Cardiac muscle cell (in vitro differentiated cells and primary cell): ENCODE measurements at regions not wholly inside any gene's neighbourhood (a gene's known extent, or its start where the extent isn't known, plus 50 kb on each side); places are given as distances from the start of the nearest gene placed in this dataset.

Source experiments
- DNase-seq, 2 donors: peaks; one replicate each; pipeline versions ENCODE4 v3.0.0 to v3.0.0-alpha.2; 2010 to 2017; ENCODE audit warnings: low read depth in 1 of 2, low spot score in 1 of 2
- H3K27ac ChIP-seq: fragments of 200-600 bp; sonication (generic); 2 replicates; pipeline ENCODE4 v1.5.1; 2016
- H3K27me3 ChIP-seq: fragments of 200-600 bp; sonication (generic); 2 replicates; pipeline ENCODE4 v1.6.0; 2016; ENCODE audit warnings: control low read depth
- H3K36me3 ChIP-seq: fragments of 200-600 bp; sonication (generic); 2 replicates; pipeline ENCODE4 v1.5.1; 2016; ENCODE audit warnings: control low read depth
- H3K4me1 ChIP-seq: fragments of 200-600 bp; sonication (generic); 2 replicates; pipeline ENCODE4 v1.8.1; 2017; ENCODE audit warnings: low read depth, mild to moderate bottlenecking, mixed run types
- H3K4me3 ChIP-seq: fragments of 200-600 bp; sonication (generic); 2 replicates; pipeline ENCODE4 v1.5.1; 2016; ENCODE audit warnings: mild to moderate bottlenecking
- H3K9me3 ChIP-seq: fragments of 200-600 bp; sonication (generic); 2 replicates; pipeline ENCODE4 v1.5.1; 2017; ENCODE audit warnings: low read depth, mild to moderate bottlenecking, control low read depth
- CTCF ChIP-seq: IDR thresholded peaks from 2 replicates; pipeline ENCODE4 v1.5.1; 2012; ENCODE audit warnings: low read depth, mild to moderate bottlenecking, low read length

- H3K9me3 ChIP-seq = no peaks in the 10 kb centered on the region
- no peaks in the 10 kb centered on the region for H3K36me3 ChIP-seq
- no peak for DNase-seq
Observed at GRCh38 chr17:53736516-53737240, 86.0 kb upstream of the KIF2B start.

GRCh38 chr17:53724726-53725125, 98.0 kb upstream of the KIF2B start:
- H3K36me3 ChIP-seq = no peaks in the 10 kb centered on the region
- no peak for DNase-seq
- no peaks in the 10 kb centered on the region for H3K4me1 ChIP-seq
- no peaks in the 10 kb centered on the region for H3K27me3 ChIP-seq
- TF ChIP-seq CTCF = no peak
- H3K4me3 ChIP-seq = no peak overlapping the region
- no peak overlapping the region for H3K27ac ChIP-seq
- H3K9me3 ChIP-seq = no peaks in the 10 kb centered on the region

More at GRCh38 chr17:53736516-53737240, 86.0 kb upstream of the KIF2B start:
- TF ChIP-seq CTCF = no peak
- Histone ChIP-seq H3K27me3 (no peaks in the 10 kb centered on the region), H3K4me3 (no peak overlapping the region), H3K27ac (no peak overlapping the region), H3K4me1 (no peaks in the 10 kb centered on the region)

- peak in 1 of 2 donors; percentile 98 for DNase-seq
- H3K4me3 ChIP-seq = no peak overlapping the region
- H3K9me3 ChIP-seq = no peaks in the 10 kb centered on the region
- H3K36me3 ChIP-seq = no peaks in the 10 kb centered on the region
- TF ChIP-seq CTCF = no peak
- no peak overlapping the region for H3K27ac ChIP-seq
- H3K4me1 ChIP-seq = no peaks in the 10 kb centered on the region
- no peaks in the 10 kb centered on the region for H3K27me3 ChIP-seq
Observed at GRCh38 chr17:53722407-53722806, 100.3 kb upstream of the KIF2B start.

- DNase-seq = no peak
- no peaks in the 10 kb centered on the region for H3K4me1 ChIP-seq
- no peaks in the 10 kb centered on the region for H3K27me3 ChIP-seq
- no peaks in the 10 kb centered on the region for H3K36me3 ChIP-seq
- H3K4me3 ChIP-seq = no peak overlapping the region
- no peaks in the 10 kb centered on the region for H3K9me3 ChIP-seq
- no peak overlapping the region for H3K27ac ChIP-seq
- TF ChIP-seq CTCF = no peak
Observed at GRCh38 chr17:53721101-53721500, 101.6 kb upstream of the KIF2B start.

- no peaks in the 10 kb centered on the region for H3K27me3 ChIP-seq
- no peaks in the 10 kb centered on the region for H3K9me3 ChIP-seq
- no peaks in the 10 kb centered on the region for H3K36me3 ChIP-seq
- no peak overlapping the region for H3K27ac ChIP-seq
- peak in 1 of 2 donors; percentile 1 for DNase-seq
- TF ChIP-seq CTCF = no peak
- no peaks in the 10 kb centered on the region for H3K4me1 ChIP-seq
- H3K4me3 ChIP-seq = no peak overlapping the region
Observed at GRCh38 chr17:53719229-53719628, 103.5 kb upstream of the KIF2B start.
